DMS 273 (cell line): ENCODE measurements at regions not wholly inside any gene's neighbourhood (a gene's known extent, or its start where the extent isn't known, plus 50 kb on each side); places are given as distances from the start of the nearest gene placed in this dataset.
"Not testable (repeated sequence)": the region's sequence is repeated elsewhere in the genome, so short reads cannot be mapped to it uniquely, and the experiment has no call there.

Experiments used
- DNase-seq: peaks from one replicate; lab custom pipeline; 2025; ENCODE audit not compliant: unreplicated experiment; lab: John Stamatoyannopoulos, UW

DNA sequence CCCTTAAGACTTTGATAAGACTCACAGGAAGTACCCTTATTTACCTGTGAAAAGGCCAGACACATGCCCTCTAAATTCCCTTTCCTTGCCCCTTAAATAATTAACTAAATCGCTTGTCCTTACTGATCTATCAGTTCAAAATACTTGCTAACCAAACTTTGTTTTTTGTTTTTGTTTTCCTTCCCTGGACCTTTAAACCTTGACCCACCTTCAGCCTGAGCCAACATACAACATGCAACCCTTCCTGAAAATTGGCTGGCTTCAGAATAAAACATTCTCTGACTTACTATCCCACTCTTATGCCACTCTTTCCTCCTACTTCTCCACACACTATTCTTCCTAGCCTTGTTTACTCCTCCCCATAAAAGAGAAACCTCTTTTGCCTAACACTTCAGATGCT is 448.1 kb upstream of the TRAM1L1 start:
- no peak for DNase-seq

GRCh38 chr4:117545039-117545438 is 459.7 kb upstream of the TRAM1L1 start:
- no peak for DNase-seq

GRCh38 chr4:117549524-117549923 is 464.1 kb upstream of the TRAM1L1 start:
- DNase-seq, result no peak

GRCh38 chr4:117550085-117550484 is 464.7 kb upstream of the TRAM1L1 start:
- peak; percentile 17 for DNase-seq

GRCh38 chr4:117560329-117560728 is 474.0 kb upstream of the NDST3 start:
- DNase-seq, result peak; percentile 69

DNA sequence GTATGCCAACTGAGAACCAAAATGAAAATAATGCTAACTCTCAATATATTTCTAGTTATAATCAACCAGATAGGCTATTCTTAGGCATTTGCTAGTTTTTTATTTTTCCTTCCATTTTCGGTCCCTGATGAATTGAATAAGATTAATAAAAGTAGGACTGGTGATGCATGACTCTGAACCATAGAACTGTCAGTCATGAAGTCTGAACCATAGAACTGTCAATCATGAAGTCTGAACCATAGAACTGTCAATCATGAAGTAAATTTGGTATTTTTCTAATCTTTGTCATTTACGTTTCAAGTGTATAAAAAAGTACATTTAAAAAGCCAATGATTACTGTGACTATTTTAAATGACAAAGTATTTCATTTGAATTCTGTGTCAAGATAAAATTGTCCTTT is 460.2 kb upstream of the NDST3 start:
- no peak for DNase-seq

- no peak for DNase-seq
These were observed 458.4 kb upstream of the NDST3 start for GRCh38 chr4:117575850-117576249.

GRCh38 chr4:117577686-117578311 is 456.5 kb upstream of the NDST3 start:
- DNase-seq, result no peak

DNA sequence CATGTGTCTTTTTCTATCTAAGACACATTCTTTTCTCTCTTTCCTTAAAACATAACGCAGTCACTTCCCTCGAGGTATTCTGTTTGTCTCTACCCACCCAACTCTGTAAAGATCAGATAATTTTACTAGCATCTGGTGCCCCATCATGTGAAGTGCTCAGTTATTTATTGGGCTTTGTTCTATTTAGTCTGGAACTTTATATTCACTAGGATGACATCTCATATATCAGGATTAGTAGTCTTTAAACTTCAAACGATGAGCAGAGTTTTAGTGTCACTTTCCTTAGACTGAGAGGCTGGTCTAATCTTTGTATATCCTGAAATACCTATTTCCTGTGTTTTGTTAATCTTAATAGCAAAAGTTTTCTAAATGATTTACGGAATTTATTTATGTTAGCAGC is 445.5 kb upstream of the NDST3 start:
- no peak for DNase-seq

GRCh38 chr4:117596917-117597480 is 437.3 kb upstream of the NDST3 start:
- peak; percentile 3 for DNase-seq

DNA sequence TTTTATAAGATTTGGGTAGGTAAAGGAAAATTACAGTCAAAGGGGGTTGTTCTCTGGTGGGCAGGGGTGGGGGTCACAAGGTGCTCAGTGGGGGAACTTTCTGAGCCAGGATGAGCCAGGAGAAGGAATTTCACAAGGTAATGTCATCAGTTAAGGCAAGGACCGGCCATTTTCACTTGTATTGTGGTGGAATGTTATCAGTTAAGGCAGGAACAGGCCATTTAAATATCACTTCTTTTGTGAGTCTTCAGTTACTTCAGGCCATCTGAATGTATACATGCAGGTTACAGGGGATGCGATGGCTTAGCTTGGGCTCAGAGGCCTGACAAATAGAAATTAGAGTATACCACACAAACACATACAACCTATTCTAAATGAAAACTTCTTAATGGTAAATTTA is 434.9 kb upstream of the NDST3 start:
- DNase-seq, result not testable (repeated sequence)

DNA sequence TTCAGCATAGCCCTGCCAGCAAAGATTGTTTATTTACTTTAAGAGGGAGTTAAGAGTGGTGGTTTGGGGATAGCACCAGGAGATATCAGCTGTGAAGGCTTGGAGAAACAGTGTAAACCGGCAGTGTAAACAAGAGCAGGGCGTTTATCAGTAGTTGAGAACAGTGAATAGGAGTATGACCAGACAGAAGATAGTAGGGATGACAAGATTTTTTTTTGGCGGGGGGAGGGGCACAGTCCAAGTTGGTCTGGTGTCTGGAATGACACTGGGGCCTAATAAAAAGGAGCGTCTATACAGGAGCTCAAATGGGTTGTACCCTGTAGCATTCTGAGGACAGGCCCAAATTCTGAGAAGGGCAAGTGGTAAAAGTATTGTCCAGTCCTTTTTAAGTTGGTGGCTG is 433.4 kb upstream of the NDST3 start:
- not testable (repeated sequence) for DNase-seq

DNA sequence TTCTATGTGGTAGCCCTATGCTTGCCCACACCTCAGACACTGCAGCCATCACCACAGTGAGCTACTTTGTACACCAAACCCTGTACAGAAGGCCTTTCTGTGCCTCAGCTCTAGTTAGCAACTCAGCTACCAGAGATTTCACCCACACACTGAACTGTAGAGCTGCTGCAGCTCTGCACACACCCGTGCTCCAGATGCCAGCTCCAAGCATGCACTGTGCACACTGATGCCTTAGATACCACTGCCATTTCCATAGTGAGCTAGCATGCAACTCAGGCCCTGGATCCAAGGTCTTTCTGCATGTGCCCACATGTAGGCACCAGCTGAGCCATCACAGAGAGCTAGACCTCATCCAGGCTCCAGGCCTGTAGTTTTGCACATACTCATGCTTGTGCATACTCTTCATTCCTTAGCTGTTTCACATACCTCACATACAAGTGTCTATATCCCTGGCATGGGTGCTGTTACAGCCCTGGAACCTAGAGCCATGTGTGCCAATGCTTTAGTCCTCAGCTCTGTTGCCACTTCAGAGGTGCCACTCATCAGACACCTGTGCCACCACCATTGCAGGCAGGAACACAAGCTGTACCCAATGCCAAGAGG is 423.5 kb upstream of the NDST3 start:
- no peak for DNase-seq

DNA sequence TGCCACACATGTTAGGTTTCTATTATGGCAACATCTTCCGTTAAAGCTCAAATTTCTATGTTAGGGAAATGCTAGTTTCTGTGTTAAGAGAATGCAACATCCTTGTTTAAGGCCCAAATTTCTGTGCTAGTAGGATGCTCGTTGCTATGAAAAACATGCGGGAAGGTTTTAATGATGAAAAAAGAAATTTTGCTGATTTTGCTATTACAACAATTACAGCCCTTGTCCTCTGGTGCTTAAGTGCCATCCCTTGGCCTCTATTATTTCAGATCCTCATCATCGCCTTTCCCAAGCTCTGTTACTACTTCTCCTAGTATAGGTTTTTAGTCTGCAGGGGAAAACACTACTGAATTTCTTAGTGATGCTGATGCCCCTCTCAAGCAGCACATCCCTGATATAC is 412.6 kb upstream of the NDST3 start:
- DNase-seq, result no peak

DNA sequence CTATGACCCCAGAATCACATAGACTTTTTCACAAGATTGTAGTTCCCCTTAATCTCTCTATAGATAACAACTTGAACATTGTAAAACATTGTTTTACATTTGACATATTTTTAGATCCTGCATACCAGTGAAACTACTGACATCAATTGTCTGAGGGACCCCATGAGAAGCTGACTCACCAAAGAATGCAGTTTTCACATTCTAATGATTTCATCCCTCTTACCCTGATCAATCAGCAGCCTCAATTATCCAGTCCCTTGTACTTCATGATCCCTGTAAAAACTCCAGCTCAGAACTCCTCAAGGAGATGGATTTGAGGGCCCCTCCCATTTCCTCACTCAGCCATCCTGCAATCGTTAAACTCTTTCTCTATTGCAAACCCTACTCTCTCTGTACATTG is 411.0 kb upstream of the NDST3 start:
- DNase-seq, result no peak

DNA sequence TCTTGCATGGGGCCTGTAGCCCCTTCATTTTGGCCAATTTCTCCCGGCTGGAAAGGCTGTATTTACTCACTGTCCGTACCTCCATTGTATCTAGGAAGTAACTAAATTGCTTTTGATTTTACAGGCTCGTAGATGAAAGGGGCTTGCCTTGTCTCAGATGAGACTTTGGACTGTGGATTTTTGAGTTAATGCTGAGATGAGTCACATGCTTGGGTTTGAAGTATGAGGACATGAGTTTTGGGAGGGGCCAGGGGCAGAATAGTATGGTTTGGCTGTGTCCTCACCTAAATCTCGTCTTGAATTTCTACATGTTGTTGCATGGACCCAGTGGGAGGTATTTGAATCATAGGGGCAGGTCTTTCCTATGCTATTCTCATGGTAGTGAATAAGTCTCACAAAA is 407.6 kb upstream of the NDST3 start:
- no peak for DNase-seq

- DNase-seq, result no peak
These were observed 399.6 kb upstream of the NDST3 start for GRCh38 chr4:117634716-117635115.

- no peak for DNase-seq
These were observed 396.9 kb upstream of the NDST3 start for GRCh38 chr4:117637347-117637746.

GRCh38 chr4:117640836-117641235 is 393.4 kb upstream of the NDST3 start:
- no peak for DNase-seq

- no peak for DNase-seq
These were observed 392.8 kb upstream of the NDST3 start for GRCh38 chr4:117641519-117641918.

GRCh38 chr4:117654079-117654478 is 380.2 kb upstream of the NDST3 start:
- DNase-seq, result no peak

DNA sequence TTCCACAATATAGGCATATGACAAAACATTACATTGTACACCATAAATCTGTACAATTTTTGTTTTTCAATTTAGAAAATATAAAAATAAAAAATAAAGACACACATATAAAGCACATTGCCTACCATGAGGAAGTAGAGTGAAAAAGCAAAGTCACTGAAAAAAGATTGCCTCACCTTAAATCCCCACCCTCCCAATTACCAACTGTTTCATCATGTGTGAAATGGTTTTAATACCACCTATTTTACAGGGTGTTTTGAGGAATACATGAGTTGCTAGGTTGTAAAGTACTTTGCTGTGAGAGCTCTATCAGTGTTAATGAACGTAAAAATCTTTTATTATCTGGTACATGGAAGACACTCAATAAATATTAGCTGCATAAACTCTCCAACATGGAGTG is 373.6 kb upstream of the NDST3 start:
- no peak for DNase-seq
